GM20431 (cell line): ENCODE measurements at regions not wholly inside any gene's neighbourhood (a gene's known extent, or its start where the extent isn't known, plus 50 kb on each side); places are given as distances from the start of the nearest gene placed in this dataset.
"Not testable (repeated sequence)": the region's sequence is repeated elsewhere in the genome, so short reads cannot be mapped to it uniquely, and the experiment has no call there.

Experiments used
- in situ Hi-C: fragments of 300-500 bp; cut with MseI, MboI; formaldehyde crosslinking; loops from one replicate; pipeline ENCODE4 v1.15.0; 2020; ENCODE audit warnings: low sequenced_read_pairs; ENCODE audit not compliant: unreplicated experiment

- in situ Hi-C loops = no loop called here
Measured at GRCh38 chr10:23493711-23494110, 54.8 kb downstream of the OTUD1 start.

- in situ Hi-C loops = no loop called here
Measured at GRCh38 chr10:23496727-23497126, 57.9 kb downstream of the OTUD1 start.

- in situ Hi-C loops = no loop called here
Measured at GRCh38 chr10:23499372-23500132, 60.7 kb downstream of the OTUD1 start.

DNA sequence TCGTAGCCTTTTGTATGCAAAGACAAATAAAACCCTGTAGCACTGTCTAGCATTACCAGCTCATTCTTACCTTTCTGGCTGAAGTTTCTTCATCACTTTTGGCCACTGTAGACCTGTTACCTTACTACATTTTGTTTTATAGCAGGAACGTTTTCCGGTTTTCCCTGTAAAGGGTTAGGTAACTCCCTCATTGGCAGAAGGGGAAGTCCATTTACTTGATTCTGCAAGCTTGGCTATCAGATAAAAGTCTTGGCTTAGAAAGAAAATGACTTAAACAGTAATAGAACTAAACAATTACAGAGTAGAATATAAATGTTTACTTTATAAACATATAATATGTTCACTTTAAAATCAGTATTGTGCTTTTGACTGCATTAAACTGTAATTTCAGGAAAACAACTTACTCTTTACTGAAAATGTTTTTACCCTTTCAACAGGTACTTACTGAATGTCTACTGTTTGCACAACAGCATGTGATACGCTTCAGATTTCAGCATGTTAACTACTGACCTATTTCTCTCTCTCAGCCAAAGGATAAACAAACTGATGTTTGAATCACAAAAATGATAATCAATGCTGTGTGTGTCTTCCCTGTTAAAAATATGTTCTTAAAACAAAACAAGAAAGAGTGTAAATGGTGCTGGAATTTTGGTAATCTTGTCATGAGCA is 67.1 kb downstream of the OTUD1 start:
- in situ Hi-C loops = no loop called here

- in situ Hi-C loops = no loop called here
Measured at GRCh38 chr10:23512355-23513058, 73.6 kb downstream of the OTUD1 start.

- in situ Hi-C loops = not testable (repeated sequence)
Measured at GRCh38 chr10:23513621-23514020, 74.7 kb downstream of the OTUD1 start.

DNA sequence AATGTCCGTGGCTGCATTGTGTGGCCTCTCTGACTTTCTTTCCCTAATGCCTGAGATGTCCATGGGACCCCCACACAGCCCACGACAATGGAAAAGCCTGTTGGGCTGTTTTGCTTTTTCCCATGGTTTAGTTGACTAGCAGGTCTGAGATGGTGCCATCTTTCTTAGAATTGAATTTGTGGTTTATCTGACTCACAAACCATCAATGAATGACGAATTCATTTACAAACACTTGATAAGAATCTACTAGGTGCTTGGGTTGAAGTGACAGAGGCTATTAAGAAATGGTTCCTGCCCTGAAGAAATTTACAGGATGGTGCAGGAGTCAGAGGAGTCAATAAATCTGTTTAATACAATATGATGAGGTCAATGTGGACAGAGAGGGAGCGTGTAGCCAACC is 75.4 kb downstream of the OTUD1 start:
- in situ Hi-C loops = no loop called here

DNA sequence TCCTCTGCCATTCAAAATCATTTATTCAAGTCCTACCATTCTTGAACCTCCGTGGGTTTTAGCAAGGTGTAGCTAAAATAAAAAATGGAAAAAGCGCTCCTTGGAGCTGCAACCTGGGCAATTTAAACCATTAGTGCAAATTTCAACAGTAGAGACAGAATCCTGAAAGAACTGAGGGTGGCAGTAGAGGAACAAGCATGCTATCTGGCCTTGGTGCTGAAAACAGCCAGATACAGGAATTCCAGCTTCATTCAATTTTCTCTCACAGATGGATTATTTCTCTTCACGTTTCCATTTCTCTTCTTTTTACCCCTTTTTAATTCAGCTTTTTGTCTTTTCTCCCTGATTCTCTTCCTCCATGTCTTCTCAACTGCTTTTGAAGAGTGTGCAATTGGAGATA is 77.7 kb downstream of the OTUD1 start:
- in situ Hi-C loops = no loop called here

DNA sequence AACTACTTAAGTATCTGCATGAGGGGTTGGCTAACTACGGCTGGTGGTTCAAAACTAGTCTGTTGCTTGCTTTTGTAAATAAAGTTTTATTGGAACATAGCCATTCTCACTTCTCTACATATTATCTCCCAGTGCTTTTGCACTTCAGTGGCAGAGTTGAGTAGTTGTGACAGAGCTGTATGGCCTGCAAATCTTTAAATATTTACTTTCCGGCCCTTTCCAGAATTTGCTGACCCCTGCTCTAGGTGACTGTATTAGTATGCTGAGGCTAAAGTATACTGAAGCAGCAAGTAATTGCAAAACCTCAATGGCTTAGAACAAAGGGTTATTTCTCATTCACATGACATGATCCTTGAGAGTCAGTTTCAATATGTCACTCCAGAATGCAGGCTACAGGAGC is 78.3 kb downstream of the OTUD1 start:
- in situ Hi-C loops = no loop called here

DNA sequence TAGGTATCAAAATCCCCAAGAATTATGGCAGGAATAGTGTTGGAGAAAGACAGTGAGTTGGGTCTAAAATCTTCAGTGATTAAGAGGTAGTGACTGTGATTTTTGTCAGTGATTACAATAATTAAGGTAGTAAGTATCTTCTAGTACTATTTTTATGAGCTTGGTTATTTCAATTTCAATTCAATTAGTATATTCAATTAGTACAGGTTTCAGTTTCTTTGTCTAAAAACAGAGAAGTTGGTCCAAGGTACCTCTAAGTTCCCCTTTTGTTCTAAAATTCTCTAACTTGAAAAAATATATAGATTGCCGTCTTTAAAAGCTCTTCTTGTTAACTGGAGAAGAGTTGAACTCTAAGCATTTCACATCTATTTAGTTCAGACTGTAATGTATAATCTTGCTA is 82.9 kb downstream of the OTUD1 start:
- in situ Hi-C loops = loop anchor here (10.0 kb wide), 1 partner anchor 207 kb away; no protein-coding TSS in a partner anchor

DNA sequence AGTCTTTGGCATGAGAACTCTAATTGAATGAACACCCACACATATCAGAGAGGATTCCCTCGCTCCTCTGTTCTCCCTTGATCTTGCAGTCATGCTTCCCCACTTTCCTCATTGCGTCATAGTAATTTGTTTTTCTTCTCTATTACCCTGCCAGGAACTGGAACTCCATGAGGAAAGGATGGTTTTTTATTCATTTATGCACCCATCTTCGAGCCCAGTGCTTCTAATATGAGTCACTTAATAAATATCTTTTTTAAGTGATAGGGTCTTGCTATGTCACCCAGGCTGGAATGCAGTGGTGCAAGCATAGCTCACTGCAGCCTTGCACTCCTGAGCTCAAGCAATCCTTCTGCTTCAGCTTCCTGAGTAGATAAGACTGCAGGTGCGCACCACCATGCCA is 83.5 kb downstream of the OTUD1 start:
- in situ Hi-C loops = loop anchor here (10.0 kb wide), 1 partner anchor 208 kb away; no protein-coding TSS in a partner anchor

DNA sequence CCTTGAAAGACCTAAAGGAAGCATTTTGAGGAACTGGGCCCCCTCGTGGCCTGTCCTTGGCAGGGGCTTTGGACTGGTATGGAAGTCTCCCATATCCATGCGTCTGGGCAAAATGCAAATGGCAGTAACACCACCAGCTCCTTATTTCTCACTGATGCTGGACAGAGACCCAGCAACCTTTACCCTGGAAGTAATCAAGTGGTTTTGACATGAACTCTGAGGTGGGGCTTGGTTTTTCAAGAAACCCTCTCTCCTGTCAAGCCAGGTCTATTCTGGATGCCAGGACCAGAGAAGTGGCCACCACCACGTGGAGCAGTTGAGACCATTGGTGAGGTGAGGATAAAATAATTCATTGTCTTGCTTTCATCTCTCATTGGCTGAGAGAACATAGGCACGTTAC is 84.4 kb downstream of the OTUD1 start:
- in situ Hi-C loops = loop anchor here (10.0 kb wide), 1 partner anchor 208 kb away; no protein-coding TSS in a partner anchor

- in situ Hi-C loops = loop anchor here (10.0 kb wide), 1 partner anchor 211 kb away; no protein-coding TSS in a partner anchor
Measured at GRCh38 chr10:23525406-23525805, 86.5 kb downstream of the OTUD1 start.

DNA sequence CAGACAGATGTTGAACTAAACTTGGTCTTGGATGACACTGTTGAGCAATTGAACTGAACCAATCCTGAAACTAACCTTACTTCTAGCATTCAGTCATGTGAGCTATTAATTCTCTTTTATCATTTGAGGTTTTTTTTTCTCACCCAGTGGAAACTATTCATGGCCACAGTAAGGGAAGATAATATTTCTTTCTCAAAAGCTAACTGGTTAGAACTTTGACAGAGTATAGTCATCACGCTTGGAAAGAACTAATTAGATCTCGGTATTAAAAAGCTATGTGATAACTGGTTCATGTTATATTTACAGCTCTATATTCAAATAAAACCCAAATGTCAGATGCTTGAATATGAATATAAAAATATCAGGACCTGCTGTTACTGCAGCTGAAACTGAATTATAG is 89.5 kb downstream of the OTUD1 start:
- in situ Hi-C loops = loop anchor here (10.0 kb wide), 1 partner anchor 214 kb away; no protein-coding TSS in a partner anchor

DNA sequence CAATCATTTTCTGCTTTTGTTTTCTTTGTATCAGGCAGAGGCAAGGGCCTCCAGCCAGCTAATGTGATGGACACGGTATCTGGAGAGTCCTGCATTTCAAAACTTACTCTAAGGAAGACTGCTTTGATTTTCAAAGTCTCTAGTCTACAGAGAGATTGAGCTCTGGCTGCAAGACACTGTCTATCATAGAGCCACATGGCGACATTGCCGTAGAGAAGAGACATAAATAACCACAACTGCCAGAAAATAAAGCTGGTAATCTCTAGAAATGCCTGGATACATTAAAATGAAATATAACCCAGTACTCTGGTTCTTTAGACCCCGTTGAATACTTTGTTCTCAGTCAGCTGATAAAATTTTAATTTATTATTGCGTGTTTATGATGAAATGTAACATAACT is 90.8 kb downstream of the OTUD1 start:
- in situ Hi-C loops = loop anchor here (10.0 kb wide), 1 partner anchor 215 kb away; no protein-coding TSS in a partner anchor

- in situ Hi-C loops = no loop called here
Measured at GRCh38 chr10:23530079-23530478, 91.2 kb downstream of the OTUD1 start.

DNA sequence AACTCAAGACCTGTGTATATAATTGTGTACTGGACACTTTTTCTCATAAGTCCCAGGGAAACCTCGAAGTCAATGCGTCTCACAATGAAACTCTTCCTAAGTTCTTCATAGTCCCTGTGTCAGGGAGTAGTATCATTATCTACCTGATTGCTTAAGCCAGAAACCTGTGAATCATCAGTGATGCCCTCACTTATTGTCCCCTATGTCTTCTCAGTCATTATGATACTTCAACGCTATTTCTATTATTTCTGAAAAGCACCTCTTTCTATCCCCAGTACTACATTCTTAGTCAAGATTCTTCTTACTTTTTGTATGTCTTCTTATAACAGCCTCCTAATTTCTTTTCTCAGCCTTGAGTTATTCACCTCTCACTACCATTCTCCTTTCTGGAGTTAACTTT is 94.3 kb downstream of the OTUD1 start:
- in situ Hi-C loops = no loop called here

GRCh38 chr10:23534326-23534725 is 95.5 kb downstream of the OTUD1 start:
- in situ Hi-C loops = no loop called here

DNA sequence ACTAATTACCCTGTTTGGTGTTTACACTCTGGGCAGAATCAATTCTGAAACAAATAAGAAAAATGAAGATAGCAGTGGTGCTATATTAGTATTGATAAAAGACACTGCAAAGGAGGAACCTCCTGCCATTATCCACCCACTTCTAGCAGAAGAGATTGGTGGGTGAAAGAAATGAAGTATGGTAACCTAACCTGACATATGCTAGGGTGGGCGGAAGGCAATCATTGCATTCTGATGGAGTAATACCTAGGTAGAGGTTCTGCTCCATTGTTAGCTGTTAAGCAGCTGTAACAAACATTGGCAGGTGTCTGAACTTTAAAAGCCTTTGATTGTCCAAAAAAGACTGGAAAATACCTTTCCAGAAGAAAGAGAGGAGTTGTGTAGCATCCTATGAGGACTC is 95.9 kb downstream of the OTUD1 start:
- in situ Hi-C loops = no loop called here

GRCh38 chr10:23535381-23535780 is 96.5 kb downstream of the OTUD1 start:
- in situ Hi-C loops = no loop called here

DNA sequence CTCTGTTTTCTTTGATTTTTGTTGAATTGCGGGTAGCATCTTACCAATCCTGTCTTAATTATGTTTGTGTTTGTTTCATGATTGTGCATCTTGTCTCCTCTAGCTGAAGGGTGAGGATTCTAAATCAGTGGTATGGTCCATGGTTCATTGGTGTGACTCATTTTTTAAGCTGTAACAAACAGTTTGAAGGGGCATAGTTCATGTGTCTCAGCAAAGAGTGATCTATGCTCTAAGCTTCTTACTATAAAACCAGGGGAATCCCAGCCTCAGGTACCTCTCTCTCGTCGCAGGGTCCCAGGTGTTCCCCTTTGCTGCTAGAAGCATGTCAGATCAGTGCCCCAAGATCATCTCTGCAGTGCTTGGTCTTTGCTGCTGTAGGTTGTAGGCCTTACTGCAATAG is 100.1 kb downstream of the OTUD1 start:
- in situ Hi-C loops = no loop called here
